ENCODE measurements at regions not wholly inside any gene's neighbourhood (a gene's known extent, or its start where the extent isn't known, plus 50 kb on each side); places are given as distances from the start of the nearest gene placed in this dataset.

DNA sequence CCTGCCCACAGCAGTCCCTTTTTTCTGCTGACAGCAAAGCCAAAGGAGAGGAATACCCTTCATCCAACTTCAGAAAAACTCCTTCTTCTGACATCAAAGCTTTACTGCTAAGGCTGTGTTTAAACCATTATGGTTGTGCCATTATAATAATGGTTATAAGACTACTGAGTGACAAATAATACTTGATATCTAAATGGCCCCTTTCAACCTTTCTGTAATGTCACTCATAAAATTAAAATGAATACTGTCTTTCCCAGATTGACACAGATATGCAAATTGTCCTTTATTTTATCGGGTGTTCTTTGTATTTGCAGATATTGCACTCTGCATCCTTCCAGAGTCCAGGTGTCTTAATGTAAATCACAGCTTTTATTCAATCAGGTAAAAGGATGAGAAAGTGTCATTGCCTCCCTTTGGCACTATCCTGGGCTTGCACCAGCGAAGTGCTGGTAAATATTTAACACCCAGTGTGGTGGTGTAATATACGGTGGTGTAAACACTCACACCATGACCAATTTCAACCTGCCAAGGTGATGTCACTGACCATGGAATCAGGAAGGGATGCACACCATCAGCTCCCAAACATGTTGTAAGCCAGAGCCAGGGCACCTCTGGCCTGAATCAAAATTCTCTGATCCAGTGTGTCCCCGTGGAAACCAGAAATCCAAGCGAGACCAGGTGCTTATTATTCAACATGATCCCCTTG is 139.4 kb upstream of the TENM3 start:
- TF ChIP-seq SPI1 (IDR thresholded peaks at IDR 0.05; ENCODE audit: borderline replicate concordance, low read depth) (no peak), GABPA (IDR thresholded peaks at IDR 0.05; ENCODE audit: low read depth) (no peak), POLR2AphosphoS5 (IDR thresholded peaks at IDR 0.05; ENCODE audit: low read depth) (no peak)
- TF ChIP-seq, protein P1, sequence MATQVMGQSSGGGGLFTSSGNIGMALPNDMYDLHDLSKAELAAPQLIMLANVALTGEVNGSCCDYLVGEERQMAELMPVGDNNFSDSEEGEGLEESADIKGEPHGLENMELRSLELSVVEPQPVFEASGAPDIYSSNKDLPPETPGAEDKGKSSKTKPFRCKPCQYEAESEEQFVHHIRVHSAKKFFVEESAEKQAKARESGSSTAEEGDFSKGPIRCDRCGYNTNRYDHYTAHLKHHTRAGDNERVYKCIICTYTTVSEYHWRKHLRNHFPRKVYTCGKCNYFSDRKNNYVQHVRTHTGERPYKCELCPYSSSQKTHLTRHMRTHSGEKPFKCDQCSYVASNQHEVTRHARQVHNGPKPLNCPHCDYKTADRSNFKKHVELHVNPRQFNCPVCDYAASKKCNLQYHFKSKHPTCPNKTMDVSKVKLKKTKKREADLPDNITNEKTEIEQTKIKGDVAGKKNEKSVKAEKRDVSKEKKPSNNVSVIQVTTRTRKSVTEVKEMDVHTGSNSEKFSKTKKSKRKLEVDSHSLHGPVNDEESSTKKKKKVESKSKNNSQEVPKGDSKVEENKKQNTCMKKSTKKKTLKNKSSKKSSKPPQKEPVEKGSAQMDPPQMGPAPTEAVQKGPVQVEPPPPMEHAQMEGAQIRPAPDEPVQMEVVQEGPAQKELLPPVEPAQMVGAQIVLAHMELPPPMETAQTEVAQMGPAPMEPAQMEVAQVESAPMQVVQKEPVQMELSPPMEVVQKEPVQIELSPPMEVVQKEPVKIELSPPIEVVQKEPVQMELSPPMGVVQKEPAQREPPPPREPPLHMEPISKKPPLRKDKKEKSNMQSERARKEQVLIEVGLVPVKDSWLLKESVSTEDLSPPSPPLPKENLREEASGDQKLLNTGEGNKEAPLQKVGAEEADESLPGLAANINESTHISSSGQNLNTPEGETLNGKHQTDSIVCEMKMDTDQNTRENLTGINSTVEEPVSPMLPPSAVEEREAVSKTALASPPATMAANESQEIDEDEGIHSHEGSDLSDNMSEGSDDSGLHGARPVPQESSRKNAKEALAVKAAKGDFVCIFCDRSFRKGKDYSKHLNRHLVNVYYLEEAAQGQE (IDR thresholded peaks at IDR 0.05; ENCODE audit: insufficient replicate concordance, low read depth): no peak
- TF ChIP-seq, protein P2, sequence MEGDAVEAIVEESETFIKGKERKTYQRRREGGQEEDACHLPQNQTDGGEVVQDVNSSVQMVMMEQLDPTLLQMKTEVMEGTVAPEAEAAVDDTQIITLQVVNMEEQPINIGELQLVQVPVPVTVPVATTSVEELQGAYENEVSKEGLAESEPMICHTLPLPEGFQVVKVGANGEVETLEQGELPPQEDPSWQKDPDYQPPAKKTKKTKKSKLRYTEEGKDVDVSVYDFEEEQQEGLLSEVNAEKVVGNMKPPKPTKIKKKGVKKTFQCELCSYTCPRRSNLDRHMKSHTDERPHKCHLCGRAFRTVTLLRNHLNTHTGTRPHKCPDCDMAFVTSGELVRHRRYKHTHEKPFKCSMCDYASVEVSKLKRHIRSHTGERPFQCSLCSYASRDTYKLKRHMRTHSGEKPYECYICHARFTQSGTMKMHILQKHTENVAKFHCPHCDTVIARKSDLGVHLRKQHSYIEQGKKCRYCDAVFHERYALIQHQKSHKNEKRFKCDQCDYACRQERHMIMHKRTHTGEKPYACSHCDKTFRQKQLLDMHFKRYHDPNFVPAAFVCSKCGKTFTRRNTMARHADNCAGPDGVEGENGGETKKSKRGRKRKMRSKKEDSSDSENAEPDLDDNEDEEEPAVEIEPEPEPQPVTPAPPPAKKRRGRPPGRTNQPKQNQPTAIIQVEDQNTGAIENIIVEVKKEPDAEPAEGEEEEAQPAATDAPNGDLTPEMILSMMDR (IDR thresholded peaks at IDR 0.05; ENCODE audit: insufficient read depth, low read length): no peak
- Histone ChIP-seq H3K4me3 (replicated peaks; ENCODE audit: insufficient read depth, low read length) (no peak overlapping the region), H3K27me3 (ENCODE audit: insufficient read depth, poor library complexity, severe bottlenecking) (no peaks in the 10 kb centered on the region), H3K27ac (replicated peaks) (no peak overlapping the region)
- no peak for DNase-seq (ENCODE audit: low read depth in 1 of 2, low spot score in 1 of 2)

DNA sequence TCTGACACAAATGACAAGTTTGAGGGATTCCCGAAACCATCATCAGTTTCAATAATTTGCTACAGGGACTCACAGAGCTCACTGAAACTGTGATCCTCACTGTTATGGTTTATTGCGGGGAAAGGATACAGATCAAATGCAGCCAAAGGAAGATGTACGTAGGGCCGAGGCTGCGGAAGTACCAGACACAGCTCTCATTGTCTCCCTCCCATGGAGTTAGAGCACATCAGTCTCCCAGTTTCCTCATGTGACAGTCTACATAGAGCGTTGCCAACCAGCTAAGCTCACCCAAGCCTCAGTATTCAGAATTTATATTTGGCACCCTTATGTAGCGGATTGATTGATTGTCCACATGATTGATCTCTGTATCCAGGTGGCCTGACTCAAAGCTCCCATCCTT is 137.8 kb upstream of the TENM3 start:
- Histone ChIP-seq H3K27ac (replicated peaks) (no peak overlapping the region), H3K4me3 (replicated peaks; ENCODE audit: insufficient read depth, low read length) (no peak overlapping the region), H3K27me3 (ENCODE audit: insufficient read depth, poor library complexity, severe bottlenecking) (no peaks in the 10 kb centered on the region)
- TF ChIP-seq POLR2AphosphoS5 (IDR thresholded peaks at IDR 0.05; ENCODE audit: low read depth) (no peak), SPI1 (IDR thresholded peaks at IDR 0.05; ENCODE audit: borderline replicate concordance, low read depth) (no peak), GABPA (IDR thresholded peaks at IDR 0.05; ENCODE audit: low read depth) (no peak)
- TF ChIP-seq, protein P1 (IDR thresholded peaks at IDR 0.05; ENCODE audit: insufficient replicate concordance, low read depth): no peak
- TF ChIP-seq, protein P2 (IDR thresholded peaks at IDR 0.05; ENCODE audit: insufficient read depth, low read length): no peak
- no peak for DNase-seq (ENCODE audit: low read depth in 1 of 2, low spot score in 1 of 2)

DNA sequence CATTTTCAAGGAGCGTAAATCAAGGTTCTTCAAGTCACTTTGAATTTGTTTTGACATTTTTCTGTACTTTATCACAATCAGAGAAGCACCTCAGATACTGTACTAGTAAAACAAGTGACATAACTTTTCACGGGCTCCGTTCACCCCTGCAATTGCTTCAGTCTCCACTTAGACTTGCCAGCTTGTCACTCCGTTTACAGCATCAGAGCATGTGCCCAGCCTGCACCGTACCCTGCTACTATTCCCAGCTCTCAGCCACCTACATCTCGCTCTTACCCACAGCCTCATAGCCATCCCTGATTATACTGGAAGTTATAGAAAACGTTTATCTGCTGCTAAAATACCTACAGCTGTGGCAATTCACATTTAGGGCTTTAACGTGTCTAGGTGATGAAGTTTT is 135.3 kb upstream of the TENM3 start:
- Histone ChIP-seq H3K4me3 (replicated peaks; ENCODE audit: insufficient read depth, low read length) (no peak overlapping the region), H3K27ac (replicated peaks) (no peak overlapping the region), H3K27me3 (ENCODE audit: insufficient read depth, poor library complexity, severe bottlenecking) (no peaks in the 10 kb centered on the region)
- DNase-seq (ENCODE audit: low read depth in 1 of 2, low spot score in 1 of 2): no peak
- TF ChIP-seq, protein P1 (IDR thresholded peaks at IDR 0.05; ENCODE audit: insufficient replicate concordance, low read depth): no peak
- TF ChIP-seq POLR2AphosphoS5 (IDR thresholded peaks at IDR 0.05; ENCODE audit: low read depth) (no peak), SPI1 (IDR thresholded peaks at IDR 0.05; ENCODE audit: borderline replicate concordance, low read depth) (no peak), GABPA (IDR thresholded peaks at IDR 0.05; ENCODE audit: low read depth) (no peak)
- TF ChIP-seq, protein P2 (IDR thresholded peaks at IDR 0.05; ENCODE audit: insufficient read depth, low read length): no peak

Measured in HL-60 (cell line).